Stimulated activated CD8-positive, alpha-beta memory T cell treated with anti-CD3 and anti-CD28 coated beads, Interleukin-7, amount 100 ng/mL, for 1 hour (primary cell): ENCODE measurements at regions not wholly inside any gene's neighbourhood (a gene's known extent, or its start where the extent isn't known, plus 50 kb on each side); places are given as distances from the start of the nearest gene placed in this dataset.

Experiments
- DNase-seq, 2 donors: peaks; one replicate each; pipeline ENCODE4 v3.0.0-alpha.2; 2020; ENCODE audit warnings: low read depth in 2 of 2

DNA sequence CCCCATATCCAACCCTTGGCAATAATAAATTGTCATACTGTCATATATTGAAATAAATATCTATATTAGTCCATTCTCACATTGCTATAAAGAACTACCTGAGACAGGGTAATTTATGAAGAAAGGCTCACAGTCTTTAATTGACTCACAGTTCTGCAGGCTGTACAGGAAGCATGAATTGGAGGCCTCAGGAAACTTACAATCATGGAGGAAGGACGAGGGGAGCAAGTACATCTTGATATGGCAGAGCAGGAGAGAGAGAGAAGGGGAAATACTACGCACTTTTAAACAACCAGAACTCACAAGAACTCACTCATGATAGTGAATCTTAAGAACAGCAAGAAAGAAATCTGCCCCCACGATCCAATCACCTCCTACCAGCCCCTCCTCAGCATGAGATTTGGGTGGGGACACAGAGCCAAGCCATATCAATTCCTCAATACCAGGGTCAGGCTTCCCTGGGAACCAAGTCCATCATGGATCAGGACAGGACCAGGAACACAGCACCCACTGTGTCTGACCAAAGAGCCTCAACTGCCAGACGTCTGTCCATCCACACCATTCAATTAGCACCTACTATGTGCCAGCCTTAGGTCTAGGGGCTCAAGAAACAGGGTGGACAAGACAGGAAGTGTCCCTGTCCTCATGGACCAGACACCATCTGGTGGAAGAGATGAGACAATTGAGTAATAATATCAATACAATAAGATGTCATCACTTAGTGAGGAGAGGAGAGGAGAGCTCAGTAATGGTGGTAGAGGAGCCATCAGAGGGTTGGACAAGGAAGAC is 56.9 kb upstream of the TOP3B start:
- DNase-seq = no peak

DNA sequence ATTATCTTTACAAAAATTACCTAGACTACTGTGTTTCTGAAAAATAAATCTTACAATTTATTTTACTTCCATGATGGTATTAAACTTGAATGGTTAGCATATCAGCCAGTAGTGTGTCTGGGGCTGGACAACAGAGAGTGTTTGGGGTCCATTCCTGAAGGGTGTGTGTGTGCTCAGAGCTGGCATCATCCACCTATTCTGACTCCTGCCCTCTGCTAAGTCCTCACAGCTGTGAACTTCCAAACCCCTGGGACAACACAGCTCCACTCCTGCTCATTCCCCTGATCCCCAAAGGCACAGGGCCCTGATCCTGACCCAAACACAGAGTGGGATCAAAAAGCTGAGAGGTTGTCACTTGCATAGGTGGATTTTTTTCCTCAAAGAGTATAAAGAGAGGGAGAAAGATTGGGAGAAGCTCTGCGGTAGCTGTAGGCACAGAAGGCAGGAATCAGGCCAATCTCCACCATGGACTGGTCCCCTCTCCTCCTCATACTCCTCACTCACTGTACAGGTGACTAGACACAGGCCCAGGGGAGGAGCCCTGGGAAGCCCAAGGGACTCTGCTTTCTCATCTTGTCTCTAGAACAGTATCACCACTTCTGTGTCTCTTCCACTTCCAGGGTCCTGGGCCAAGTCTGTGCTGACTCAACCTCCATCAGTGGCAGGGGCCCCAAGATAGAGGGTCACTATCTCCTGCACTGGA is 55.7 kb upstream of the TOP3B start:
- DNase-seq = no peak

DNA sequence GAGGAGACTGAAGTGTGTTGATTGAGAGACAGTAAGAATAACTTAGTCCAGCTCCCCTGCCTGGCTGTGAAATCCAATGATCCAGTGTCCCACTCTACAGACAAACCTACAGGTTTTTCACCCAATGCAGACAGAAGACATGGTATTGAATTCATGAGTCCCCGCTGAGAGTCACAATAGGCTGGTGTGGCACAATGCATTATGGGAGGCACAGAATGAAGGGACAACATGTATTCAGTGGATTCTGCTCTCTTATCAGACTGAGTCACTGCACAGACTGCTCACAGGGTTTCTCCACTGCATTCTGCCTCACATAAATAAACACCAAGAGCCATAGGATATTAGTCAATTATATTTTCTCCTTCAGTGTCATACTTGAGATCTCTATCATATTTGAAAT is 55.2 kb upstream of the TOP3B start:
- DNase-seq = no peak

DNA sequence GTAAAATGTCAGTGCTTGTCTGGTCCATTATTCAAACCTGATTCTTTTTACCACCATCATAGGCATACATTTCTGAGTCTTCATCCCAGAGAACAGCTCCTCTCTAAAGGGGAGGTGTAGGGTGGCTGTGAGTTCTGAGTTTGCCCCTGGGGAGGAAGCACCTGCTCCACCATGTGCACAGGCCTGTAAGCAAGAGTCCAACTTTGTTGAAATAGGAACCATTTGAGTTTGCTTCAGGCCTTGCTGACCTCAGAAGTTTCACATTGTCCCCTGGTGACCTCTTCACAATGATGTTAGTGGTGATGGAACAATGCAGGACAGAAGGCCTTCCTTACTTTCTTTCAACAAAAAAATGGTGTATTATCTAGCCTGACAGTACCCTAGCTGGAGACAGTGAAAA is 54.6 kb upstream of the TOP3B start:
- DNase-seq = no peak

DNA sequence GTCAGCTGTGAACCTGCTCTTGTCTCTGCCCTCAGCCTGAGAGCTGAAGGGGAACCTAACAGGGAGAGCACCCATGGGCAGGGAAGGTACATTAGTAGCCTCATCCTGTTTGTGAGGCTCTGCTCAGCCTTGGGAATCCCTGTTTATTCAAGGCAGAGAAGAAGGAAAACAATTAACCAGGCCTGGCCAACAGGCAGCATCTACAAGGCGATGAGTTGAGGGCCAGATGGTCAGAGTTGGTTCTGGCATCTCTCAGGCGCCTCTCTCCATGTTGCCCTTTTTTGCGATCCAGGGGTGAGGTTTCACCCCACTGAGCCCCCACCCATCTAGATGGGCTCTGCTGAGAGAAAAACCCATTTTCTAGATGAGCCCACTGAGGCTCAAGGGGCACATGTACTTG is 54.0 kb upstream of the TOP3B start:
- no peak for DNase-seq

DNA sequence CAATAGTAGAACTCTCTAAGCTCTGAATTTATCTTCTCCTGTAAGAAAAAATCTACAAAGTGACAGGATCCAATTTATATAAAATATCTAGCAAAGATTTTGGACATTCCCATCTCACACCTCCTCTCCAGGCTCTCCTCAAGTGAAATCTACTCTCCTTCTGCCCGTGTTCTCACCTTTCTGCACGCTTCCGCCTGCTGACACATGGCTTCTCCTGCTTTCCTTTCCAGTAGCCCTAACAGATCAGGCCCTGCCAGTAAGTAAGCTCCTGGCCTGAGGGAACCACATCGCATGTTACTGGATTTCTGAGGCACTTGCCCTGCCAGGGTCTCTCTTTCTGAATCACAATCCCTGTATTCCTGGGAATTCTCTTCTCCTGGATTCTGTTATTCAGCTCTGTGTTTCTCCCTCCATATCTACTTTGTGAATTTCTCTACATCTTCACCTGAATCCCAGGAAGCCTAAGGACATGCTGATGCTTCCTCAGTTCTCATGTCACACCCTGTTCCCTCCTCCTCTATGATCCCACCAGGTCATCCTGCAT is 53.3 kb upstream of the TOP3B start:
- DNase-seq = no peak

DNA sequence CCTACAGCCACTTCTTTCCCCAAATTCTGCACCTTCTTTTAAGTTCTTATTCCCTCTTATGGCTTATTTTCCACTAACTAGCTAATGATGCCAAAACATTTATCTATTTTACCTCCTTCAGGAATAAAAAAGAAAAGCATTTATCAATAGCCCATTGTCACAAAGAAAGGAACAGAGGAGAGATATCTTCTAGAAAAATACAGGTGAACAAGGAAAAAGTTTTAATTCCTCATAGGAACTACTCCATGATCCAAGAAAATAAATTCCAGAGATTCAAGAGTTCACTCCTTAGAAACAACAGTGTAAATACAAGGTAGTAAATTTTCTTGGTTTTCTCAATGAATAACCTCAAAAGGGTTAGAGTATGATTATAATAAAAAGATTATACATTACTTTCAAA is 52.6 kb upstream of the TOP3B start:
- DNase-seq = no peak

DNA sequence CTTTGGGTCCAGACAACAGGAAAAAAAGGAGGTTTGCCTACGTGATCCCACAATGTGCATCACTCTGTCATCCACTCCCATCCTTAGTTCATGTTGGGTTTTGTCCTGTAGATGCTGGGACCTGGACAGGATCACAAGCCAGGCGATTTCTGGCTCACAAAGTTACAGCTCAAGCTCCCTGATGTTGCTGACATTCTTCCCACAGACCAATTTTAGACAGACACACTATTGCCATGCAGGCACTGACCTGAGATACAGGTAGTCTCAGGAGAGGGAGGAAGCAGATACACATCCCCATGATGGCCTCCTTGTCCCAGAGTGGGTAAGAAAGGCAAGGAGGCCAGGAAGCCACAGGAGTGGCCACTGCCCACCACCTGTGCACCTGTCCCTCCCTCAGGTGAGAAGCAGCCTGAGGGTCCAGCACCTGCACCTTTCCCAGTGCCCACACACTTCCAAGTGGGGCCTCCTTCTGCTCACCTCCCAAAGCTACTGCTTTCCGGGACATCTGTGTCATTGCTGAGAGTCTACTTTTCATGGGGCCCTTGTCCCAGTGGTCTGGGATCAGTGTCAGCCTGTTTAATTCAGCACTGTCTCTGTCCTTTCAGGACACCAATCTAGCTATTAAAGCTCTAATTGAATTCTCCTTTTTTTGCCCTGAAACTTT is 52.0 kb upstream of the TOP3B start:
- no peak for DNase-seq

DNA sequence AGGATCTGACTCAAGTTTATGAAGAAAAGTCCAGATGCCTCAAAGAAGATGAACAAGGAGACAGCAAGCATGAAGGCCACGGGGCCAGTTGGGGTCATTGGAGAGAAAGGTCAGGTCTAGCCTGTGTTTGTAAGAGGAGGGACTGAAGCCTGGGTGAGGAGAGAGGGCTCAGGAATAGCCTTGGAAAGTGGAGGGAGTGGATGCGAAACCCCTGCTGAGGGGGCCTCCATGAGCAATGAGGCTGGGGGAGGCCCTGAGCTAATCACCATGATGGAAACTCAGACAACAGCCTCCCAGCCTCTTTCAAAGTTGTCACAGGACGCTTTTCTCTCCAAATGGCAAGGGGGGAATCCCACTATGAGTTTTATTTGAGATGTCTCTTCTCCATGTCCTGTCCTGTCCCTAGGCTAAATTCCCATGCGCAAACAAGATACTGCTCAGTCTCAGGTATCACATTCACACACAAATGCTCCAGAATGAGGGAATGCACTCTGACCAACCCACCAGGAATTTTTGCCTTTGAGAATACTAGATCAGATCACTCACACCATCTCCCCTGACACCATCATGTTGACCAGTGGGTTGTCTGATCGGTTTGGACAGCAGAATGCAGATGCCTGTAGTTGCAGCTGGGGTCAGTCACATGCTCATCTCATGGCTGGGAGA is 51.3 kb upstream of the TOP3B start:
- no peak for DNase-seq

DNA sequence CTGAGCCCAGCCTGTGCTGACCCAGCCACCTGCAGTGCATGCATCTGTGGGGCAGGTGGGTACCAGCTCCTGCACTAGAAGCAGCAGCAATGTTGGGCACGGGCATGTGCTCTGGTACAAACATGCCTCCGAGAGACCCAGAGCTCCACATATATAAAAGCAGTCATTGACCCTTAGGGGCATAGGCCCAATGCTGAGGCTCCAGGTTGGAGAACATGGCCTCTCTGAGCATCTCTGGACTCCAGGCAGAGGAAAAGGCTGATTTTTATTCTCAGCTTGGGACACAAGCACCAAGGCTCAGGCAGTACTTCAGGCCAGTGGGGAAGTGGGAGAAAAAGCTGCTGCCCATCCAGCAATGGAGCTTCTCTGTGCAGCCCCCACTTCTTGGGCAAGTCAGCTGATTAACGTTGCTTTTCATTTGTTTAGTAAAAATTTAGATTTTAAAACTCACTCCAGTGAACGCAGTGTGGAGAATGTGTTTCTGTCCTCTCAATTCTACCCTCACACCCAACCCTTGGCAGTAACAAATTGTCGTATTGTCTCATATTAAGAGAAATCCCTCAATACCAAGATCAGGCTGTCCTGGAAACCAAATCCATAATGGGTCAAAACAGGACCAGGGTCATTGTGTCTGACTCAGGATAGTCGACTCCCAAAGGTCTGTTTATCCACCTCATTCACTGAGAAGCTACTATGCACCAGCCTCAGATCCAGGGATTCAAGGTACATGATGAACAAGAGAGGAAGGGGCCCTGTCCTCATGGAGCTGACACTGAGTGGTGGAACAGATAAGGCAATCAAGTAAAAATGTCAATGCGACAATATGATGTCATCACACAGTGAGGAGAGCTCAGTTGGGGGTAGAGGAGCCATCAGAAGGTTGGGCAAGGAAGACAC is 50.6 kb upstream of the TOP3B start:
- DNase-seq = no peak

DNA sequence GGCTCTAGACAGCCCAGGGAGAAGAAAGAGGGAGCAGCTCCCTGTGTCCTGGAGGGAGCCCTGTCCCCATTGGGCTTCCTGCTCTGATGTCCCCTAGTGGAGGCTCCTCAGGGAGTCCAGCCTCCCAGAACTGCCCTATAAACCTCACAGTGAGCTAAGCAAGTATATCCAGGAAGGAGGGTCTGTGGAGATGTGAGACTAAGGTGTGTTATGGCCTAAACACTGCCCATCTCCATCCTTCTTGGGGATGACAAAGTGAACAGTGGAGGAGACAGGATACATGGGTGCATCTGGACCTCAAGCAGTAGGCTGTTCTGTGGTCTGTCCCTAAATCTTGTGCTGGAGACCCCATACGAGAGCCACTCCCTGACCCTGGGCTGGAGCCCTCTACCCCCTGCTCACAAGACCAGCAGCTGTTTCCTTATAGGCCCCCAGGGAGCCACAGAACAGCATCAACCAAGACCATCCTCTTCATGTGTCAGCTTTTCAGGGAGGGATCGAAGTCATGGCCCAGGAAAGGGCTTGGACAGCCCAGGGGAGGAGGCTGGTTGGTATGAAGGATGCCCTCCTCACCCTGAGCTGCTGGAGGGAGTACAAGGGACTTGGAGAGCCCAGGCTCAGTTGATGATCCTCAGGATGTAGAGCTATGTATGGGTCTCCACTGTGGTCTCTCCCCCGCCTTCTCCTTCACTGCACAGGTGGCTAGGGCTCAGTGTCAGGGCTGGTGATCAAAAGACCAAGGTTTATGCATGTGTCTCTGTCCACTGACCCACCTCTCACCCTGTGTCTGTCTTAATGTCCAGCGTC is 49.7 kb upstream of the TOP3B start:
- no peak for DNase-seq
